Lung (tissue), 11 donors: ENCODE measurements at regions not wholly inside any gene's neighbourhood (a gene's known extent, or its start where the extent isn't known, plus 50 kb on each side); places are given as distances from the start of the nearest gene placed in this dataset.

Experiments
- ATAC-seq: fragments of 200-7000 bp; cut with Tn5 transposase; one replicate; pipeline ENCODE4 v1.9.1; 2020; ENCODE audit warnings: moderate number of reproducible peaks; ENCODE audit not compliant: insufficient read depth, low FRiP score
- DNase-seq, 3 donors: peaks; one replicate each; pipeline ENCODE4 v3.0.0-alpha.2; 2013 to 2017
- H3K27ac ChIP-seq, 2 donors: one replicate each; pipeline ENCODE4 v1.5.1; 2013; ENCODE audit warnings: mild to moderate bottlenecking in 2 of 2, moderate library complexity in 2 of 2, control low read depth in 1 of 2, inconsistent platforms in 1 of 2, low read depth in 1 of 2, low read length in 1 of 2
- H3K27me3 ChIP-seq, 3 donors: one replicate each; pipeline ENCODE4 v1.5.1; 2013; ENCODE audit warnings: low read length in 2 of 3; ENCODE audit not compliant: control insufficient read depth in 3 of 3, insufficient read depth in 3 of 3
- H3K36me3 ChIP-seq, 4 donors: one replicate each; pipeline ENCODE4 v1.5.1; 2013; ENCODE audit warnings: low read length in 4 of 4, mild to moderate bottlenecking in 1 of 4, moderate library complexity in 1 of 4; ENCODE audit not compliant: control insufficient read depth in 4 of 4, insufficient read depth in 4 of 4
- H3K4me1 ChIP-seq, 5 donors: one replicate each; pipeline ENCODE4 v1.5.1; 2013; ENCODE audit warnings: low read length in 5 of 5, mild to moderate bottlenecking in 2 of 5, moderate library complexity in 1 of 5; ENCODE audit not compliant: control insufficient read depth in 5 of 5, insufficient read depth in 5 of 5
- H3K4me3 ChIP-seq: one replicate; pipeline ENCODE4 v1.5.1; 2013; ENCODE audit warnings: mild to moderate bottlenecking, control low read depth, moderate library complexity
- H3K9ac ChIP-seq, 2 donors: one replicate each; pipeline ENCODE4 v1.5.1; 2013; ENCODE audit warnings: low read length in 2 of 2, control low read depth in 1 of 2; ENCODE audit not compliant: insufficient read depth in 1 of 2
- H3K9me3 ChIP-seq, 4 donors: one replicate each; pipeline ENCODE4 v1.5.1; 2013; ENCODE audit warnings: low read length in 3 of 4, mild to moderate bottlenecking in 1 of 4, moderate library complexity in 1 of 4; ENCODE audit not compliant: control insufficient read depth in 4 of 4, insufficient read depth in 3 of 4
- WGBS, 2 donors: extraction: QIAGEN DNeasy Blood & Tissue Kit; methylation state at CpG; one replicate each; pipeline ENCODE4 v1.1.7; 2013; 5-methylcytosine and 5-hydroxymethylcytosine counted together
- TF ChIP-seq, protein P1 (sequence below): IDR thresholded peaks from 2 replicates; pipeline ENCODE4 v1.5.1; 2012; ENCODE audit warnings: mild to moderate bottlenecking; ENCODE audit errors: control extremely low read depth, extremely low read depth
- donor health status: control.
- donor health status: control.
- donor health status: Bipolar disorder and iron deficiency.
- donor health status: healthy.
- donor health status: DM: yes; HTN: yes; CAD: no.

DNA sequence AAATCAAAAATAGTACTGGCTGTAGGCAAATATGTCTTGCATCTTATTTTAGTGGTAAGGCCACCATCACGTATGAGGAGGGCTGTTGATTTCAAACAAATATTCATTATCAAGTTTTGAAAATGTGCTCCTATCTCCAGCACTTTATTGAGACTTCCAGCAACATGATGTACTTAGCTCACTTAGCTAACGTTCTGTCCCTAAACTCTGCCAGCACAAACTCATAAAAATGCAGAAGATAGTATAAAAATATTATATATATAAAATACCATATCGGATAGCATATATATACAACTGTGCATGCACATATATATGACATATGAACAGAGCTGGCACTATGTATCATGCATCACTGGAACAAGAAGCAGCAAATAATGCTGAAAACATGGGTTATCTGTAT is 762.3 kb downstream of the C6orf118 start:
- no peak overlapping the region for H3K9ac ChIP-seq
- no peak for DNase-seq
- TF ChIP-seq, protein P1, sequence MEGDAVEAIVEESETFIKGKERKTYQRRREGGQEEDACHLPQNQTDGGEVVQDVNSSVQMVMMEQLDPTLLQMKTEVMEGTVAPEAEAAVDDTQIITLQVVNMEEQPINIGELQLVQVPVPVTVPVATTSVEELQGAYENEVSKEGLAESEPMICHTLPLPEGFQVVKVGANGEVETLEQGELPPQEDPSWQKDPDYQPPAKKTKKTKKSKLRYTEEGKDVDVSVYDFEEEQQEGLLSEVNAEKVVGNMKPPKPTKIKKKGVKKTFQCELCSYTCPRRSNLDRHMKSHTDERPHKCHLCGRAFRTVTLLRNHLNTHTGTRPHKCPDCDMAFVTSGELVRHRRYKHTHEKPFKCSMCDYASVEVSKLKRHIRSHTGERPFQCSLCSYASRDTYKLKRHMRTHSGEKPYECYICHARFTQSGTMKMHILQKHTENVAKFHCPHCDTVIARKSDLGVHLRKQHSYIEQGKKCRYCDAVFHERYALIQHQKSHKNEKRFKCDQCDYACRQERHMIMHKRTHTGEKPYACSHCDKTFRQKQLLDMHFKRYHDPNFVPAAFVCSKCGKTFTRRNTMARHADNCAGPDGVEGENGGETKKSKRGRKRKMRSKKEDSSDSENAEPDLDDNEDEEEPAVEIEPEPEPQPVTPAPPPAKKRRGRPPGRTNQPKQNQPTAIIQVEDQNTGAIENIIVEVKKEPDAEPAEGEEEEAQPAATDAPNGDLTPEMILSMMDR, result no peak

DNA sequence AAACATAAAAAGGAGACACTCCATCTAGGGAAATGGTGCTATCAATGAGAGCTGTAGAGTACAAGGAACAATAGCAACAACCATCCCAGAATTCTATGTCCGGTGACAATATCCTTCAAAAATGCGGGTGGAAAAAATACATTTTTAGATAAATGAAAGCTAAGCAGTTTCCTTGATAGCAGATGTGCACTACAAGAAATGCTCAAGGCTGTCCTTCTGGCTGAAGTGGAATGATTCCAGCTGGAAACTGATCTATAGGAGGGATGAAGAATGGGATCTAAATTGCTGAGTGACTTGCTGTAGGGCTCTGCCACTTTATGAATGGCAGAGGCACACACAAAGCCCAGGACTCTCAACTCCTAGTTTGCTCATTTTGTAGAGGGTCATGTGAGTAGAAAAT is 763.1 kb downstream of the C6orf118 start:
- ATAC-seq (no peak), DNase-seq (no peak)
- Histone ChIP-seq H3K27ac (no peak overlapping the region), H3K36me3 (no peaks in the 10 kb centered on the region), H3K4me3 (no peak overlapping the region), H3K9ac (no peak overlapping the region), H3K9me3 (peaks cover 0 to 3% (median 0%) of the 10 kb centered on the region in 4 donors), H3K27me3 (no peaks in the 10 kb centered on the region), H3K4me1 (no peaks in the 10 kb centered on the region)
- TF ChIP-seq, protein P1, result no peak
- WGBS, 2 donors, result 94 to 98% methylated on average over 2 of the region's 2 CpGs

More for the DNA sequence above, 762.3 kb downstream of the C6orf118 start:
- Histone ChIP-seq H3K27ac (no peak overlapping the region), H3K36me3 (no peaks in the 10 kb centered on the region), H3K27me3 (no peaks in the 10 kb centered on the region), H3K4me1 (no peaks in the 10 kb centered on the region), H3K4me3 (no peak overlapping the region), H3K9me3 (peaks cover 0 to 3% (median 0%) of the 10 kb centered on the region in 4 donors)
- no peak for ATAC-seq
- WGBS, 2 donors, result 81 to 89% methylated on average over 3 of the region's 3 CpGs

DNA sequence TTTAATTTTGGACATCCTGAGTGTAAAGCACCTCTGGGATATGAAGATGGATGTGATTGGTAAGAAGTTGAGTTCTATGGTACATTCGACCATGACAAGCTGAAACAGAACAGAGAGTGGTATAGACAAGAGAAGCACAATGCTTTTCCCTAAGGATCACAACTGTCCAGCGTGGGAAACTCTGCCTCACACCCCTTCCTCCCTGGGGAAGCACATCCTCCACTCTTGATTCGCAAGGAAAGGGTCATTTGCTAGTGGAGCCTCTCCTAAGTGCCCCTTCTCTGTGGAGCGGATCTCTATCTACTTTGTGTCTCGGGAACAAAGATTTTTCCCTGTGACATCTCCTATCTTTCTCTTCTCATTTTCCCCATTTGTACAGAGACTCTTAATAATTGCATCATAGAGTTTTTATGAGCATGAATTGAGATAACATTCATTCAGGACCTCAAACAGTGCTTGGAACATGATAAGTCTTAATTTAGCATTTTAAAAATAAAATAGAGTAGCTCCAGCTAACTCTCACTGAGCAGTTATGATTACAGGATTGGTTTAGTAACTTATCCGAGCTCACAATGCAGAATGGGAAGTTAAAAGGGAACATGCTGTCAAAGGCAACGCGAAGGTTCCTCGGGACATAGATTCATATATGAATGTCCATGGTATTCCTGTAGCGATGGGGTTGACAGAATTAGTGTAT is 775.2 kb downstream of the C6orf118 start:
- Histone ChIP-seq H3K4me3 (no peak overlapping the region), H3K27ac (no peak overlapping the region), H3K9me3 (peaks cover 0 to 3% (median 0%) of the 10 kb centered on the region in 4 donors), H3K9ac (no peak overlapping the region), H3K27me3 (no peaks in the 10 kb centered on the region), H3K4me1 (no peaks in the 10 kb centered on the region), H3K36me3 (no peaks in the 10 kb centered on the region)
- DNase-seq (no peak), ATAC-seq (no peak)
- WGBS, 2 donors, result 87 to 89% methylated on average over 10 of the region's 10 CpGs
- TF ChIP-seq, protein P1, result no peak

DNA sequence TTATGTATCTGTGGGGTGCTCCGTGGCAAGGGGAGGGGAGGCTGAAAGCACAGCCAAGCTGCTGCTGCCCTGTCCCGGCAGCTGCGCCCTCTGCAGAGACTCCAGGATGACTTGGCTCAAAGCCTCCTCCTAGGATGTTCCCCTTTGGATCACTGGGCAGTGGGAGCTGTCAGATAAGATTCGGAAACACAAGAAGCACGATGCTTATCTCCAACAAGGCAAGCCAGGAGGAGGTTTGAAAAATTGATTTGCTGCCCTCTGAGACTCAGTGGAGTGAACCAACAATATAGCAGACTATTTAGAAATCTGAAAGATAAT is 776.4 kb downstream of the C6orf118 start:
- no peak overlapping the region for H3K9ac ChIP-seq
- H3K4me1 ChIP-seq, result no peaks in the 10 kb centered on the region
- TF ChIP-seq, protein P1, result no peak
- H3K27me3 ChIP-seq, result no peaks in the 10 kb centered on the region
- no peak for DNase-seq
- WGBS, 2 donors, result 24 to 39% methylated on average over 5 of the region's 5 CpGs
- no peaks in the 10 kb centered on the region for H3K36me3 ChIP-seq
- no peak overlapping the region for H3K27ac ChIP-seq
- H3K9me3 ChIP-seq, result peaks cover 0 to 3% (median 0%) of the 10 kb centered on the region in 4 donors
- no peak for ATAC-seq
- H3K4me3 ChIP-seq, result no peak overlapping the region
